Fibroblast of upper back skin (primary cell): ENCODE measurements at regions not wholly inside any gene's neighbourhood (a gene's known extent, or its start where the extent isn't known, plus 50 kb on each side); places are given as distances from the start of the nearest gene placed in this dataset.

Source experiments
- DNase-seq: peaks from one replicate; pipeline ENCODE4 v3.0.0-alpha.2; 2013

DNA sequence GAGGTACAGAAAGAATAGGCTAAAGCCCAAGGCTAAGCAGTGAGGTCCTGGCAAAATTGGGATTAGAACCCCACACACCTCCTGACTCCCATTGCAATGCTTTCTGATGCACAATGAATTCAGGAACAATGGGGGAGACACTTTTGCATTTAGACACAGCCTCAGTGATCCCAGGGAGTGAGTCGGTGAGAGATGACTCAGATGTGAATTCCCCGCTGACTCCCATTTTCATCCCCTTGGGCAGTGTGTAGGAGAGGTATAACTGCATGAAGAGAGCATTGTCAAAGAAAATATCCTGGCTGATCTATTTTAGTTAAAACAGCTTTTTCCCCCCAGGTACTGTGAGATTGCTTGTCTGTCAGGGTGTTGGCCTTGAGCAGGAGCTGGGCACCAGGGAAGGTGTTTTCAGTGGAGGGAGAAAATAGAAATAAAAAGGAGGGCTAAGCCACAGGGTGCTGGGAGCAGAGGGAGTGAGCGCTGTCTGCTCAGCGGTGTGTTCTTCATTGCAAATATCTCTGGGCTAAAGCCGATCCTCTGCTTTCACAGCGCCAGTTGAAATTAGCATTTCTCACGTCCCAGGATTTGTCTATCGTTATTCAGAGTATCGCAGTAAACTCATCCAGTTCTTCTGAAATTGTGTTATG, 247.7 kb upstream of the PTBP2 start:
- peak; percentile 67 for DNase-seq

DNA sequence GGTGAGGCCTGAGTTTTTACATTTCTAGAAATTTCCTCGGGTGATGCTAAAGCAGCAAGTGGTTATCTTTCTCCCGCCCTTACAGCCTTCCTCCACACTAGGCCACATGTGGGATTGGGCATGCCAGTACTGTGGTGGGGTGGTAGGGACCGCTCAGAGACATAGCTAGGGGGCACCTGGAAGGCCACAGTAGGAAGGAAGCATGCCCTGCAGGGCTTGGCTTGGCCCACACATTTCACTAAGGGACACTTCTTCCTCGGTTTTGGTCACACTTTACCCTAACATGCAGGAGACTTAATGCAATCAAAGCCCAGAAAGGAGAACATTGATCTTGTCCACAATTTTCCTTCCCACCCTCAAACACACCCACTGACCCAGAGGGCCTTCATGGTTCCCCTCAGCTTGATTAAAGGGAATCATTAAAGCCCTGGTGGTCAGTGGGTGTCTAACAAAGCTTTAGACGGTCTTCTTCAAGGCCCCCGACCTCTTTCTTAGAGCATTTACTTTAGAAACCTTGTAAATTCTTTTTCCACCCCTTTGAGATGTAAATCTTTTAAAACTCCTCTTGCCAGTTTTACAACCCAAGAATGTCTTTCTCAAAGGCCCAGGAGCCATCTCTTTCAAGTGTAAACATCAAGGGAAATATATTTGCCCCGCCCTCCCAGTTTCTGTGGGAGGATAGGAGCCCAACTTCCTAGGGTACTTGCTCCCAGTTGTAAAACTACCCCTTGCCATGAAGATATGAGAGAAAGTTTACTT, 246.4 kb upstream of the PTBP2 start:
- no peak for DNase-seq

GRCh38 chr1:96475903-96476302, 245.7 kb upstream of the PTBP2 start:
- no peak for DNase-seq

GRCh38 chr1:96478228-96478627, 243.4 kb upstream of the PTBP2 start:
- DNase-seq: no peak

- DNase-seq: no peak
These were observed 240.2 kb upstream of the PTBP2 start for GRCh38 chr1:96481409-96481808.

DNA sequence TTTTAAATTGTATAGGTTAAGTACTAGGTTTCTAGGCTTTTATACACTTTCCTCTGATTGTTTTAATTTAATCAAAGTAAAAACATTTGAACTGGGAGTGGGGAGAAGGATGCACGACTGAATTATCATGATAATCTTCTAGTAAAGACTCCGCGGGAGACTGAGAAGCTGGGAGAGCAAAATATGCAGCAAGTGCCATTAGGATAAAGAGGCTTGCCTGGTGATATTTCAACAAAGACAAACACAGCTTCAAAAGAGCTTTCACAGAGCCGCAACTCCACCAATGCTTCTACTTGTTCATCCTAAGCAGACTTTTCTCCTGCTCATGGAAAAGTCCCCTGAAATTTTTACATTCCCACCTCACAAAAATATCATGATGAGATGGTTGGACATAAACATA, 239.0 kb upstream of the PTBP2 start:
- no peak for DNase-seq

GRCh38 chr1:96487394-96487793, 234.2 kb upstream of the PTBP2 start:
- no peak for DNase-seq

DNA sequence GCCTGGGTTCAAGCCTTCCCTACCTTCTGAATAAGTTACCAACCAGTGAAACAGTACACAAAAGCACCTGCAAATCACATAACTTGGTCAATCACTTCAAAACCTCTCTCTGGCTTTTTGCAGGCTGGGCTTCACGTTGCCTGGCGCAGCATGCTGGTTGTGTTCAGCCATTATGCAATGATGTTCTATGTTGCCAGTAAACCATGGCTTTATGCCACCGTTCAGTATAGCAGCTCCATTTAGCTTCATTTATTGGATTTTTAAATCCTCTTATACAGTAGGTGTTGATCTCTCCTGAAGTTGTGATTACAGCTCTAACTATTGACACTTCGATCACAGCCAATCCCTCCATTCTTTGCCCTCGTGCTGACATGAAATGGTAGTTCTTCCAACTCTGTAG, 233.6 kb upstream of the PTBP2 start:
- no peak for DNase-seq

GRCh38 chr1:96488777-96489176, 232.8 kb upstream of the PTBP2 start:
- no peak for DNase-seq

DNA sequence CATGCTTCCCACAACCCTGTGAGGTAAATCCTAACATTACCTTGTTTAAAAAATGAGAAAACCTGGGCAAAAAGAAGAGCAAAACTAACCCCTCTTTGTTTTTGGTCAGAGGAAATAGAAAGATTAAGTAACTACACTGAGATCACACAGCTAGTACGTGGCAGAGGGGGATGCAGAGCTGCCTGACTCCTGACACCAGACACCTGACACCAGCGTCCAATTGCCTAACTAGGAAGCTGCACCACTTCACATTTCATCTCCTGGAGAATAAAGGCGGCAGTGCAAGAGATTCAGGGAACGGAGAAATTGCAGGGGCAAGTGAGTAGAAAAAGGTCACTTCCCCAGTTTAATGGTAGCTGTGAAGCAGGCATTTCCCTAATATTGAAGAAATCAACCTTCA, 229.3 kb upstream of the PTBP2 start:
- DNase-seq: no peak

- DNase-seq: no peak
These were observed 222.7 kb upstream of the PTBP2 start for GRCh38 chr1:96498744-96499340.

- DNase-seq: no peak
These were observed 213.4 kb upstream of the PTBP2 start for GRCh38 chr1:96508233-96508632.

DNA sequence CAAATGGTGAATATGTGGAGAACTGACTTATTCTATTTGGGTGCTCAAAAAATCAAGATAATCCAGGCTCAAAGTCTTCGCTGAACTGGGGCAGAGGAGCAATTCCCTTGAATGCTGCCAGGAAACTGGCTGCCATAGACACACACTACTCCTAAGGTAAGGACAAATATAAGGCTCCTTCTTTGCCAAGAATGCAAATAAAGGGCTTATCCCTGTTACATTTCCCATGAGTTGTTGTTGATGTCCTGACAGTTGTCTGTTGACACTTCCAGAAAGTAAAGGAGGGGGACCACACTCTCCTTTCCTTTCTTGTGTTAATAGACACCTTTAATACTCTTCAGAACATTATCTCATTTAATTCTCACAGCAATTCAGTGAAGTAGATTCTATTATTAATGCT, 212.2 kb upstream of the PTBP2 start:
- no peak for DNase-seq

DNA sequence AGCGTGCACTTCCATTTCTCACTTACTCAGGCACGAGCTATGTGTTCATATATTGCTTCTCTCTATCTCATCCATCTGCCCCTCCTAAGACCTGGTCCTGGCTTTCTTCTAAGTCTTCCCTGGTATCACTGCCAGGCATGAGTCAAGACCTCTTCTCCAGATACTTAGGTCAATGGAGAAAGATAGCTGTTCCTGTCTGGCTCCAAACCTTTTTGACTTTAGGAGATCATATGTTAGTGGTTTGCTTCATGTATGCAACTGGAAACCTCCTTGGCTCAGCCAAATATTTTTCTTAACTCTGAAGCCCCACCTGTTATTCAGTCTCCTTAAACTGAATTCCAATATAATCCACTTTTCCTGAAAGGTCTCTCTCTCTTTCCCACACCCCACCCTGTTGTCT, 211.6 kb upstream of the PTBP2 start:
- no peak for DNase-seq

DNA sequence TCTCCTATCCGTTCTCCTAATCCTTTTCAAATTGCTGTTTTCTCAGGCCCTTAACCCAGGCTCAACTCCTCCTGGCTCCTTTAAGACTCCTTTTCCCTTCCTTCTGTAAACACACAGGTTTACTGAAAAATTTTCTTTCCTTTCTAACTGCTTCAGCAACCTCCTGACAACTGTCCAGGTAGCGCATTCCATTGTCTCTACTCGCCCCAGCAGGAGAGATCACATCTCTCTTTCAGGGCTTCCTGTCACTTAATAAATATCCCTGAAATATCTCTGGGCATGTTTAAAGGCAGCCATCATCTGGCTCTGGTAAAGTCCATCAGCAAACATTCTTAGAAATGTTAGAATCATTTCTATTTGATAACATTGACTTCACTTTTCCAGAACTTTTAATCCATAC, 211.2 kb upstream of the PTBP2 start:
- DNase-seq: no peak

- DNase-seq: no peak
These were observed 210.7 kb upstream of the PTBP2 start for GRCh38 chr1:96510911-96511310.

- peak; percentile 91 for DNase-seq
These were observed 208.4 kb upstream of the PTBP2 start for GRCh38 chr1:96513136-96513535.

DNA sequence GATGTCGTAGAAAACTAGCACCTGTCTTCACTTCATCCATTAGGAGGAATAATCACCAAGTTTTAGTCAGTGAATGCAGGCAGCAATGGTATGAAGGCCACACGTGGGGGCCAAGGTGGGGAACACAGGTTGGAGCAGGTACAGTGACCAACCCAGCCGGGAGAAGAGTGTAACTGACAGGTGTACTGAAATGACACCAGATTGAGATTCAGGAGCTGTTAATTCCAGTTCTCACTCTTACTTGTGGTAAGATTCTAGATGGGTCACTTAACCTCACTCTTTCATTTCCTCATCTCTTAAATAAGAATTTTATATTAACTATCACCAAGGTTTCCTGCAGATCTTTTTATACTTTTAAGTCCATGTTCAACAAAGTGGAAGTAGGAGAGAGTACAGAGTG, 206.2 kb upstream of the PTBP2 start:
- no peak for DNase-seq

- no peak for DNase-seq
These were observed 205.7 kb upstream of the PTBP2 start for GRCh38 chr1:96515925-96516324.

DNA sequence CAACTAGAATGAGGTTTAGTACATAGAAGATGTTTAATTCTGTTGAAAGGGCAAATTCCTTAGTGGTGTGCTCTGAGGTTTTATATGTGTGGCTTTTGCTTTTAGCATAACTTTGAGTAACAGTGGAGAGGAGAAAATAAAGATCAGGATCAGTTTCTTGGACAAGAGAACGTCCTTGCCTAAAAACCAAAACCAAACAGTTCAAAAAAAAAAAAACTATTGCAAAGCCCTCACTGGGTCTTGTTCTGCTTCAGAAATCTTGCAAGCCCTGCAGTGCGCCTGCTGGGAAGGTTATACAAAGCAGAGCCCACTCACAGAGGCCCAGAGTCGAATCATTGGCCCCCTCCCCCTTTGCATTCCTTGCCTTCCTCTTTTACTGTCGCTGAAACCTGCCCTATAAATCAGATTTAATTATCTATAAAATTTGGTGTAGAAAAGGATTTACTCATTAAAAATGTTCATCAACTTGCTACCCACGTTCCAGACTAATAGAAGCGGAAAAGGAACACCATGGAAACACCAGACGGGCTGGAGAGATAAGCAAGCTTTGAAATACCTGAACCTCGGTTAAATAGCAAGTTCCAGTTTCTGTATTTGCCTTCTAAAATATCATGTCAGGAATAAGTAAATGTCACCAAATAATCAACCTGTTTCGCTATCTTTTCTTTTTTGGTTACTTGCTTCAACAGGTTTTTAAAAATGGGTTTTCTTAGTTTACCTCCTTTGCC, 201.6 kb upstream of the PTBP2 start:
- peak; percentile 44 for DNase-seq

DNA sequence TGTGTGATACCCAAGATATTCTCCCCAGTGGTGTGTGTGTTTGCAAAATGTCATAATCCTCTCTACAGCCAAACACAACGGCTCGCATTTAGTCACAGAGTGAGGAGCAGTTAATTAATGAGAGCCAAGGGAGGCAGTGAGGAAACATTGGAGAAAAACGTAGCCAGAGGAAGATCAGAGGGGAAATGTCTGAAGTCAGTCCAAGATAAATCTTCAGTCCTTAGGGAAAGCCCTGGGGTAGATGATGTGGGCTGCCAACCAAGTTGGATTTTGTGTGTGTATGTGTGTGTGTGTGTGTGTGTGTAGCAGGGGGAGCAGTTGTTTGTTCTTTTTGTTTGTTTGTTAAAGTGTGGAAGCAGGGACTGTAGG, 201.0 kb upstream of the PTBP2 start:
- peak; percentile 56 for DNase-seq

DNA sequence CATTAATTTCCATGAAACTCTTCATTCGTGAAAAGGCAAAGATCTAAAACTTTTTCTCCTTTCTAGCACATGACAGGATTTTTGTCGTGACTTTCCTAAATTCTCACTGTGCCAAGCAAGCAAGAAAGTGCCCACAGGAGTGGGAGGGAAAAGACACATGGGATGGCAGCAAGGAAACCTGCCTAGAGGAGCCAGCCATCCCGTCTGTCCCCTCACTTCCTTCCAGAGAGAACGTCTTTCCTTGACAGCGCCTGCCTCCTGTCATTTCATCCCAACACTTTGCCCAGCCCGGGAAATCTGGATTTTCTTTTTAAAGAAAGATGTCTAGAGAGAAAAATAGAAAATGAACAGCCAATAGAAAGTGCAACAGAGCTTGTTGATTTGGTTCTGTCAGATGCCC, 200.6 kb upstream of the PTBP2 start:
- DNase-seq: no peak

DNA sequence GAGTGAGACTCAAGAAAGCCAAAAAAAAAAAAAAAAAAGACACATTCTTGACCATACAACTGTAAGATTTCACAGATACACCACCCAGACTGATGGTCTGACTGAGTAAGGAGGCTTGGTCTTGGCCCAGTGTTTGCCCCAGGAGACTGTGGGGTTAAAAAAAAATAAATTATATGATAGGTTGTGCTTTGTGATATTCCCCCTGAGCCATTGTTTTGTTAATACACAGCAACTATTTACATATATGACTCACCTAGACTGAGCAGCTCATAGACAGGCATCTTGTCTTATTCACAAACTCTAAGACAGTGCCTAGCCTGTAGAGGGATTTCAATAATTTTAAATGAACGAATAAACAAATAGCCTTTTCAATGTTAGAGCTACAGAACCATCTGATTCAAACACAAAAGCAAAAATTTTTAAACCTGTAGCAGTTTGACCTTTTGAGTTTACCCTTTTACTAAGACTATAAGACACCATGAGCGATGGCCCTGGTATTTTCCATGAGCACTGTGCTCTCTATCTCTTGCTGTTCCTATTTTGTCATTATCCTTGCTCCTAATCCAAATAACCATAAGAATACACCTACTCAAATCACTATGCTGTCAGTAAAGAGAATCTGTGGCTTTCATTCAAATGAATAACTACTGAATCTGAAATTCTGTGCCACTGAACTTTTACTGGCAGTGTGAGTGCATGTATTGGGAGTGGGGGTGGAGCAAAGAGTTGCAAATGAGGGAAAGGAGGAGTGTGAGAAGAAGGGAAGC, 199.4 kb upstream of the PTBP2 start:
- peak; percentile 49 for DNase-seq
